Ishikawa (cell line): ENCODE measurements at regions not wholly inside any gene's neighbourhood (a gene's known extent, or its start where the extent isn't known, plus 50 kb on each side); places are given as distances from the start of the nearest gene placed in this dataset.

ENCODE experiments used
- CEBPB ChIP-seq: IDR thresholded peaks from 2 replicates; pipeline ENCODE4 v1.6.1; 2012
- EP300 ChIP-seq: IDR thresholded peaks from 2 replicates; pipeline ENCODE4 v1.6.1; 2012; ENCODE audit warnings: borderline replicate concordance

DNA sequence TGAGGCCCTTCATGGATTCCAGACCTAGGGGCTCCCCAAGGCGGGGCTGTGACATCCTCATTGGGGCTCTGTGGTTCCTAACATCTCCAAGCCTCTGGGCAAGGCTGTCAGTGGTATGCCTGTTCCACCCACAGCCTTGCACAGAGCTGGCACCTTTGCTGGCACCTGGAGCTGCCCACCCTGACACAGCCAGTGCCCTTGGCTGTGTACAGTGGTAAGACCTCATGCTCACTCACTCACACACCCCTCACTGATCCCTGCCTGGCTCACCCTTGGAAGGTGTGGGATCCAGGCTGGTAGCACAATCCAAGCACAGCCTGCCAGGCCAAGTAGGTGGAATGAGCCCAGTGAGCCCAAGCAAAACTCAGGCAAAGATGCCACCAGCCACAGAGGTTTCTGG lies 200.4 kb upstream of the PCDH15 start:
- TF ChIP-seq EP300, result no peak
- no peak for TF ChIP-seq CEBPB
